Fibroblast of skin of right quadriceps (primary cell): ENCODE measurements at regions not wholly inside any gene's neighbourhood (a gene's known extent, or its start where the extent isn't known, plus 50 kb on each side); places are given as distances from the start of the nearest gene placed in this dataset.

Experiments used
- DNase-seq: peaks from one replicate; pipeline ENCODE4 v3.0.0-alpha.2; 2013

GRCh38 chr1:59156526-59157199 is 140.2 kb upstream of the FGGY start:
- peak; percentile 92 for DNase-seq

GRCh38 chr1:59158321-59158720 is 138.6 kb upstream of the FGGY start:
- DNase-seq = no peak

- no peak for DNase-seq
These were observed 137.2 kb upstream of the FGGY start for GRCh38 chr1:59159557-59160203.

- DNase-seq = no peak
These were observed 135.8 kb upstream of the FGGY start for GRCh38 chr1:59161136-59161535.

- no peak for DNase-seq
These were observed 134.2 kb upstream of the FGGY start for GRCh38 chr1:59162665-59163064.

- peak; percentile 89 for DNase-seq
These were observed 133.4 kb upstream of the FGGY start for GRCh38 chr1:59163268-59164092.

- DNase-seq = no peak
These were observed 132.5 kb upstream of the FGGY start for GRCh38 chr1:59164371-59164770.

GRCh38 chr1:59165353-59165752 is 131.5 kb upstream of the FGGY start:
- no peak for DNase-seq

- no peak for DNase-seq
These were observed 127.2 kb upstream of the FGGY start for GRCh38 chr1:59169703-59170102.

- no peak for DNase-seq
These were observed 126.2 kb upstream of the FGGY start for GRCh38 chr1:59170659-59171058.

GRCh38 chr1:59171788-59172187 is 125.1 kb upstream of the FGGY start:
- no peak for DNase-seq

- DNase-seq = no peak
These were observed 124.2 kb upstream of the FGGY start for GRCh38 chr1:59172693-59173092.

- peak; percentile 93 for DNase-seq
These were observed 123.2 kb upstream of the FGGY start for GRCh38 chr1:59173721-59174120.

- no peak for DNase-seq
These were observed 120.4 kb upstream of the FGGY start for GRCh38 chr1:59176471-59176870.

GRCh38 chr1:59177756-59178155 is 119.1 kb upstream of the FGGY start:
- DNase-seq = no peak

GRCh38 chr1:59178339-59179187 is 118.3 kb upstream of the FGGY start:
- DNase-seq = peak; percentile 75

- peak; percentile 27 for DNase-seq
These were observed 117.2 kb upstream of the FGGY start for GRCh38 chr1:59179673-59180072.

GRCh38 chr1:59180735-59181134 is 116.2 kb upstream of the FGGY start:
- DNase-seq = no peak

GRCh38 chr1:59183749-59184317 is 113.1 kb upstream of the FGGY start:
- no peak for DNase-seq

GRCh38 chr1:59184365-59184905 is 112.5 kb upstream of the FGGY start:
- no peak for DNase-seq

GRCh38 chr1:59185163-59185860 is 111.6 kb upstream of the FGGY start:
- no peak for DNase-seq

GRCh38 chr1:59186656-59187055 is 110.2 kb upstream of the FGGY start:
- DNase-seq = peak; percentile 65
